Endothelial cell of umbilical vein (primary cell): ENCODE measurements at regions not wholly inside any gene's neighbourhood (a gene's known extent, or its start where the extent isn't known, plus 50 kb on each side); places are given as distances from the start of the nearest gene placed in this dataset.

Experiments
- EZH2 ChIP-seq: IDR thresholded peaks from 2 replicates; pipeline ENCODE4 v1.6.1; 2012; ENCODE audit warnings: borderline replicate concordance, low read depth, mild to moderate bottlenecking, moderate library complexity, low read length, inconsistent platforms; ENCODE audit not compliant: severe bottlenecking
- POLR2A ChIP-seq: IDR thresholded peaks from 2 replicates; pipeline ENCODE4 v1.6.1; 2012; ENCODE audit warnings: low read depth, mild to moderate bottlenecking, control low read depth, low read length
- POLR2AphosphoS5 ChIP-seq: IDR thresholded peaks from 2 replicates; pipeline ENCODE4 v1.6.1; 2012; ENCODE audit warnings: low read depth, mild to moderate bottlenecking, control low read depth, low read length, moderate library complexity; ENCODE audit not compliant: insufficient read depth

- no peak for TF ChIP-seq POLR2A
- TF ChIP-seq POLR2AphosphoS5, result no peak
- TF ChIP-seq EZH2, result no peak
Measured at GRCh38 chr12:80017261-80017870, 82.0 kb upstream of the OTOGL start.
